ENCODE measurements at regions not wholly inside any gene's neighbourhood (a gene's known extent, or its start where the extent isn't known, plus 50 kb on each side); places are given as distances from the start of the nearest gene placed in this dataset.
"Not testable (repeated sequence)": the region's sequence is repeated elsewhere in the genome, so short reads cannot be mapped to it uniquely, and the experiment has no call there.

DNA sequence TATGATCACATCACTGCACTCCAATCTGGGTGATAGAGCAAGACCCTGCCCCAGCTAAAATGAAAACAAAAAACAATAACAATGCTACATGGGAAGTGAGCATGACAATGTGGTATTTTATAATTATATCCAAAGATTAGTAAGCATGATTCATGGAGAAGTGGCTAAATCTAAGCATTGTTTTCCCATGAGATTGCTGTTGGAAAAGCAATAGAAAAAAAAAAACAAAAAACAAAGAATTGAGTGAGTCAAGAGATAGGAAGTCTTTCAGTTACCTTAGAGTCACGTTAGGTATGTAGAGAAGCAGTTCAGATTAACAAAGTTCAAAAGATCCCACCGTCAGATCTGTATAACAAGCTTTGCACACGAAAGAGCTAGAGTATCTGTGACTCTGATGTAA lies 210.3 kb upstream of the CNTN6 start:
- DNase-seq (ENCODE audit: low spot score): no peak
- TF ChIP-seq POLR2AphosphoS5 (IDR thresholded peaks at IDR 0.05): no peak
- TF ChIP-seq POLR2A (IDR thresholded peaks at IDR 0.05): no peak
- TF ChIP-seq, protein P1, sequence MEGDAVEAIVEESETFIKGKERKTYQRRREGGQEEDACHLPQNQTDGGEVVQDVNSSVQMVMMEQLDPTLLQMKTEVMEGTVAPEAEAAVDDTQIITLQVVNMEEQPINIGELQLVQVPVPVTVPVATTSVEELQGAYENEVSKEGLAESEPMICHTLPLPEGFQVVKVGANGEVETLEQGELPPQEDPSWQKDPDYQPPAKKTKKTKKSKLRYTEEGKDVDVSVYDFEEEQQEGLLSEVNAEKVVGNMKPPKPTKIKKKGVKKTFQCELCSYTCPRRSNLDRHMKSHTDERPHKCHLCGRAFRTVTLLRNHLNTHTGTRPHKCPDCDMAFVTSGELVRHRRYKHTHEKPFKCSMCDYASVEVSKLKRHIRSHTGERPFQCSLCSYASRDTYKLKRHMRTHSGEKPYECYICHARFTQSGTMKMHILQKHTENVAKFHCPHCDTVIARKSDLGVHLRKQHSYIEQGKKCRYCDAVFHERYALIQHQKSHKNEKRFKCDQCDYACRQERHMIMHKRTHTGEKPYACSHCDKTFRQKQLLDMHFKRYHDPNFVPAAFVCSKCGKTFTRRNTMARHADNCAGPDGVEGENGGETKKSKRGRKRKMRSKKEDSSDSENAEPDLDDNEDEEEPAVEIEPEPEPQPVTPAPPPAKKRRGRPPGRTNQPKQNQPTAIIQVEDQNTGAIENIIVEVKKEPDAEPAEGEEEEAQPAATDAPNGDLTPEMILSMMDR (IDR thresholded peaks at IDR 0.05): no peak
- intact Hi-C loops (cut with DNase I): no loop called here
- Histone ChIP-seq H3K4me1 (replicated peaks) (no peaks in the 10 kb centered on the region), H3K4me3 (no peak overlapping the region), H3K9me3 (no peaks in the 10 kb centered on the region), H3K27ac (no peak overlapping the region), H3K27me3 (replicated peaks; ENCODE audit: insufficient read depth) (no peaks in the 10 kb centered on the region), H3K36me3 (no peaks in the 10 kb centered on the region)
- WGBS: 71% methylated on average over 3 of the region's 3 CpGs

DNA sequence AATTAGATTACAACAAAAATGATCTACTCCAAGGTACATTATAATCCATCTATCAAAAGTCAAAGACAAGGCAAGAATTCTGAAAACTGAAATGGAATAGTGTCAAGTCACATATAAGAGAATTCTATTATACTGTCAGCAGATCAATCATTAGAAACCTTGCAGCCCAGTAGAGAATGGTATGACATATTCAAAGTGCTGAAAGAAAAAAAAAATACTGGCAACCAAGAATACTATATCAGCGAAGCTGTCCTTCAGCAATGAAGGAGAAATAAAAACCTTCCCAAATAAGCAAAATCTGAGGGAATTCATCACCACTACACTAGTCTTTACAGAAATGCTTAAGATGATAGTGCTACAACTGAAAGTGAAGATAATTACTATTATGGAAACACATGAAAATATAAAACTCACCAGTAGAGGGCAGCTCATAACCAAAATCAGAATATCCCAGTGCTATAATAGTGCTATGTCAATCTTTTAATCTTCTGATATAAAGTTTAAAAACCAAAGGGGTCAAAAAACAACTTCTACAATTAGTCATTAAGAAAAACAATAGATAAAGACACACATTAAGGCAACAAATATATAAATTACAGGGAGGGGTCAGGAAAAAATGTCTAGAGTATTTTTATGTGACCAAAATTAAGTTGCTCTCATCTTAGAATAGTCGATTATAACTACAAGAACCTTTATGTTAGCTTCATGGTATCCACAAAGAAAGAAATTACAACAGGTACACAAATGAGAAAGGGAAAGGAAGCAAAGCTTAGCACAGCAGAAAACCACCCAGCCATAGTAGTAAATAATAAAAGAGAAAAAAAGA lies 190.7 kb upstream of the CNTN6 start:
- TF ChIP-seq, protein P1 (IDR thresholded peaks at IDR 0.05): no peak
- TF ChIP-seq POLR2AphosphoS5 (IDR thresholded peaks at IDR 0.05): no peak
- no peak for TF ChIP-seq POLR2A (IDR thresholded peaks at IDR 0.05)
- Histone ChIP-seq H3K9me3 (no peaks in the 10 kb centered on the region), H3K4me3 (no peak overlapping the region), H3K27ac (no peak overlapping the region), H3K27me3 (replicated peaks; ENCODE audit: insufficient read depth) (no peaks in the 10 kb centered on the region), H3K36me3 (no peaks in the 10 kb centered on the region), H3K4me1 (replicated peaks) (no peaks in the 10 kb centered on the region)
- intact Hi-C loops (cut with DNase I): no loop called here
- 60% methylated on average over 2 of the region's 2 CpGs for WGBS
- no peak for DNase-seq (ENCODE audit: low spot score)

DNA sequence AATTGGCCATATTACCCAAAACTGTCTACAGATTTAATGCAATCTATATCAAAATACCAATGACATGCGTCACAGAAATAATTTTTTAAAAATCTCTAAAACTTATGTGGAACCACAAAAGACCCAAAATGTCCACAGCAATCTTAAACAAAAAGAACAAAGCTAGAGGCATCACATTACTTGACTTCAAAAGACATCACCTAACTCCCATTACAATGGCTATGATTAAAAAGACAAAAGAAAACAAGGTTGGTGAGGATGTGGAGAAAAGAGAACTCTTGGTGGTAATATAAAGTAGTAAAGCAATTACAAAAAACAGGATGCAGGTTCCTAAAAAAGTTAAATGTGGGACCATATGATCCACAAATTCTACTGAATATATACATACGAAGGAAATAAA lies 187.6 kb upstream of the CNTN6 start:
- intact Hi-C loops (cut with DNase I): no loop called here
- Histone ChIP-seq H3K4me3 (no peak overlapping the region), H3K27ac (no peak overlapping the region), H3K36me3 (no peaks in the 10 kb centered on the region), H3K4me1 (replicated peaks) (no peaks in the 10 kb centered on the region), H3K9me3 (no peaks in the 10 kb centered on the region), H3K27me3 (replicated peaks; ENCODE audit: insufficient read depth) (no peaks in the 10 kb centered on the region)
- DNase-seq (ENCODE audit: low spot score): no peak
- 92% methylated on average over 2 of the region's 2 CpGs for WGBS
- no peak for TF ChIP-seq POLR2A (IDR thresholded peaks at IDR 0.05)
- no peak for TF ChIP-seq POLR2AphosphoS5 (IDR thresholded peaks at IDR 0.05)
- TF ChIP-seq, protein P1 (IDR thresholded peaks at IDR 0.05): no peak

DNA sequence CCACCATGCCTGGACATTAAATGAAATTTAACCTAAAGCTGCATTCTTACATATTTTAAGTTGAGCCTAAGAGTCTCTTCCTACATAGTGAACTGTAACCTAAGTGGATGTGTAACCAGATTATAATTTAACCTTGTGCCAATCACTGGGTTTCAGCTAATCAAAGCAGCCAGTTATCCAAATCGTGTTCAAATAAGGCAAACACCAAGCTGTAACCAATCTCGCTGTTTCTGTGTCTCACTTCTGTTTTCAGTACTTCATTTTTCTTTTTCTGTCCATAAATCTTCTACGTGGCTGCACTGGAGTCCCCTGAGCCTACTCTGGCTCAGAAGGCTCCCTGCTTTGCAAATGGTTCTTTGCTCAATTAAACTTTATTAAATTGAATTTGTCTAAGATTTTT lies 186.1 kb upstream of the CNTN6 start:
- no peak for DNase-seq (ENCODE audit: low spot score)
- intact Hi-C loops (cut with DNase I): no loop called here
- no peaks in the 10 kb centered on the region for H3K4me1 ChIP-seq (replicated peaks)
- TF ChIP-seq POLR2AphosphoS5 (IDR thresholded peaks at IDR 0.05) (no peak), POLR2A (IDR thresholded peaks at IDR 0.05) (no peak)
- TF ChIP-seq, protein P1 (IDR thresholded peaks at IDR 0.05): no peak
- H3K27me3 ChIP-seq (replicated peaks; ENCODE audit: insufficient read depth): no peaks in the 10 kb centered on the region
- H3K9me3 ChIP-seq: no peaks in the 10 kb centered on the region
- H3K27ac ChIP-seq: no peak overlapping the region
- WGBS: 71% methylated on average over 3 of the region's 3 CpGs
- no peaks in the 10 kb centered on the region for H3K36me3 ChIP-seq
- no peak overlapping the region for H3K4me3 ChIP-seq

DNA sequence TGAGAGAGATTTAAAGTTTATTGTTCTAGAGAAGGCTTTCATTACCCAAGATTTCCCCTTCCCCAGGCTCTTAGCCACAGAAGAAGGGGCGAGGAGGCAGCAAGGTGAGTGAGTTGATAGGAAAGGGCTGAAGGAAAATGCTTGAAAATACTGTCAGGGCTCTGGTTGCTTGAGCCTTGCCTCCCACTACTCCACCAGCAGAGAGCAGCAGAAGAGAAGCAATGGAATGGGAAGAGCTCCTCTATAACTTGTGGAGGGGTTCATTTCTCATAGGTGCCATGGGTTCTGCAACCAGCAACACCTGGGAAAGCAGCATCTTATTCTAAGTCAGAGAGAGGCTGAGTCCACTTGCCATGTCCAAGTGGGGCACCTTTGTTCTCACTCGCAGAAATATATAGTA lies 184.0 kb upstream of the CNTN6 start:
- intact Hi-C loops (cut with DNase I): no loop called here
- Histone ChIP-seq H3K27me3 (replicated peaks; ENCODE audit: insufficient read depth) (no peaks in the 10 kb centered on the region), H3K9me3 (no peaks in the 10 kb centered on the region), H3K4me1 (replicated peaks) (no peaks in the 10 kb centered on the region), H3K4me3 (no peak overlapping the region), H3K27ac (no peak overlapping the region), H3K36me3 (no peaks in the 10 kb centered on the region)
- no peak for TF ChIP-seq POLR2AphosphoS5 (IDR thresholded peaks at IDR 0.05)
- TF ChIP-seq POLR2A (IDR thresholded peaks at IDR 0.05): no peak
- TF ChIP-seq, protein P1 (IDR thresholded peaks at IDR 0.05): no peak
- WGBS: 64% methylated on average over 2 of the region's 2 CpGs
- no peak for DNase-seq (ENCODE audit: low spot score)

DNA sequence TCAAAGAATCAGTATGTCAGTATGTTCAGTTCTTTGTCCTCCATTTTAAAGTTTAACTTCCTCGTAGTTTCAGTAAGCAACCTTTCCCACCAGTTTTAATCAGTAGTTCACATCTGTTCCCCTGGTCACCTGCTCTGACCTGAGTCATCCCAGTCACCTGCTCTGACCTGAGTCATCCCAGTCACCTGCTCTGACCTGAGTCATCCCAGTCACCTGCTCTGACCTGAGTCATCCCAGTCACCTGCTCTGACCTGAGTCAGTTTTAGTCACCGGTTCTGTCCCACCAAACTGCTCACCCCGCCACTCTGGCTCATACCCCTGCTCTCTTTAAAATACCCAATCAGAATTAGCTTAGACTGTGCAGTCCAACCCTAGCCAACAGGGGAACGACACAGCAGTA lies 180.1 kb upstream of the CNTN6 start:
- intact Hi-C loops (cut with DNase I); H3K27me3 ChIP-seq (replicated peaks; ENCODE audit: insufficient read depth); DNase-seq (ENCODE audit: low spot score): not testable (repeated sequence)

More for the DNA sequence above, 180.1 kb upstream of the CNTN6 start:
- H3K4me1 ChIP-seq (replicated peaks); H3K27ac ChIP-seq; H3K36me3 ChIP-seq; H3K4me3 ChIP-seq; H3K9me3 ChIP-seq: not testable (repeated sequence)
- 79% methylated on average over 4 of the region's 4 CpGs for WGBS
